Caco-2 (cell line): ENCODE measurements at regions not wholly inside any gene's neighbourhood (a gene's known extent, or its start where the extent isn't known, plus 50 kb on each side); places are given as distances from the start of the nearest gene placed in this dataset.

Experiments
- BruUV-seq: library from RNA; stranded (reverse); fragments of 400-500 nt; replicated peaks from 2 replicates; lab custom pipeline; 2021; lab: Mats Ljungman, UMichigan
- CTCF ChIA-PET: fragments of 300-600 bp; sonication (Branson Sonifier 250); formaldehyde crosslinking; loops from one replicate; lab custom pipeline; 2022; ENCODE audit warnings: antibody characterized with exemption; lab: Charles Lee
- POLR2A ChIA-PET: fragments of 300-600 bp; sonication (Branson Sonifier 250); formaldehyde crosslinking; loops from one replicate; lab custom pipeline; 2022; ENCODE audit warnings: antibody characterized with exemption; lab: Charles Lee
- DNase-seq, 2 experiments: peaks; one replicate each; pipeline versions ENCODE4 v3.0.0 to v3.0.0-alpha.2; 2020 to 2022
- H3K27me3 ChIP-seq: replicated peaks from 2 replicates; pipeline ENCODE4 v1.6.0; 2011; ENCODE audit warnings: low read length; ENCODE audit not compliant: control insufficient read depth, insufficient read depth
- H3K36me3 ChIP-seq: 2 replicates; pipeline ENCODE4 v1.5.1; 2011; ENCODE audit warnings: low read length; ENCODE audit not compliant: control insufficient read depth, insufficient read depth
- H3K4me1 ChIP-seq: fragments of 250-450 bp; sonication (Bioruptor Pico); 2 replicates; pipeline ENCODE4 v1.5.1; 2020; ENCODE audit warnings: mild to moderate bottlenecking
- H3K4me3 ChIP-seq: 2 replicates; pipeline ENCODE4 v1.5.1; 2011; ENCODE audit warnings: low read depth, mild to moderate bottlenecking, control low read depth, low read length
- H3K9me3 ChIP-seq: fragments of 250-450 bp; sonication (Bioruptor Pico); 2 replicates; pipeline ENCODE4 v1.5.1; 2020; ENCODE audit warnings: mild to moderate bottlenecking, moderate library complexity
- H3K27ac Mint-ChIP-seq: one replicate; pipeline ENCODE4 v1.8.0; 2022; ENCODE audit warnings: mixed read lengths; ENCODE audit not compliant: unreplicated experiment
- H3K27me3 Mint-ChIP-seq: one replicate; pipeline ENCODE4 v1.8.0; 2022; ENCODE audit warnings: mixed read lengths; ENCODE audit not compliant: insufficient read depth, unreplicated experiment
- H3K36me3 Mint-ChIP-seq: one replicate; pipeline ENCODE4 v1.8.0; 2022; ENCODE audit warnings: mild to moderate bottlenecking, mixed read lengths; ENCODE audit not compliant: insufficient read depth, unreplicated experiment
- H3K4me1 Mint-ChIP-seq: one replicate; pipeline ENCODE4 v1.8.0; 2022; ENCODE audit warnings: low read depth, mixed read lengths; ENCODE audit not compliant: unreplicated experiment
- H3K4me3 Mint-ChIP-seq: one replicate; pipeline ENCODE4 v1.8.0; 2022; ENCODE audit warnings: mild to moderate bottlenecking, moderate library complexity, mixed read lengths; ENCODE audit not compliant: unreplicated experiment
- H3K9me3 Mint-ChIP-seq: one replicate; pipeline ENCODE4 v1.8.0; 2022; ENCODE audit warnings: mixed read lengths; ENCODE audit not compliant: unreplicated experiment
- intact Hi-C: fragments of 100-400 bp; cut with micrococcal nuclease; formaldehyde crosslinking; loops from one replicate; pipeline ENCODE4 v1.10.0; 2022; ENCODE audit not compliant: unreplicated experiment
- TF ChIP-seq, protein P1 (sequence below), 2 experiments: fragments of 200-600 bp in 1 of 2; IDR thresholded peaks; 1 replicate in 1 of 2; 2 replicates in 1 of 2; pipeline versions ENCODE4 v1.5.1 to v1.8.0; 2011 to 2022; ENCODE audit warnings: antibody characterized with exemption in 1 of 2, control low read depth in 1 of 2, inconsistent platforms in 1 of 2, low read depth in 1 of 2, low read length in 1 of 2, mild to moderate bottlenecking in 1 of 2, moderate library complexity in 1 of 2; ENCODE audit not compliant: insufficient read depth in 1 of 2, severe bottlenecking in 1 of 2, unreplicated experiment in 1 of 2

DNA sequence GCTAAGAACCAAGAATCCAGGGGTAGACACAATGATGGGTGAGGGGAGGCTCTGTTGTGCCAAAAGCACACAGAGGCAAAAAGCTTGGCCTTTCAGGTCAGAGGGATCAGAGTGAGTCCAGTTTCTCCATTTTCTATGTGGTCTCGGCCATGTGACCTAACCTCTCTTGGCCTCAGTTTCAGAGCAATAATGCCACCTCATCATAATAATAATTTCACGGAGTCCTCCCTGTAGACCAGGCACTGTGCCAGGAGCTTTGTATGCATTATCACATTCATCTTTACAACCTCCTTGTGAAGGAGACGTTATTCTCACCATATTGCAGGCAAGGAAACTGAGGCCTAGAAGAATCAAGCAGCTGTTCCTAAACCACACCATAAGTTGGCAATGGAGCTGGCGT lies 120.2 kb downstream of the WT1 start:
- intact Hi-C loops, result no loop called here

DNA sequence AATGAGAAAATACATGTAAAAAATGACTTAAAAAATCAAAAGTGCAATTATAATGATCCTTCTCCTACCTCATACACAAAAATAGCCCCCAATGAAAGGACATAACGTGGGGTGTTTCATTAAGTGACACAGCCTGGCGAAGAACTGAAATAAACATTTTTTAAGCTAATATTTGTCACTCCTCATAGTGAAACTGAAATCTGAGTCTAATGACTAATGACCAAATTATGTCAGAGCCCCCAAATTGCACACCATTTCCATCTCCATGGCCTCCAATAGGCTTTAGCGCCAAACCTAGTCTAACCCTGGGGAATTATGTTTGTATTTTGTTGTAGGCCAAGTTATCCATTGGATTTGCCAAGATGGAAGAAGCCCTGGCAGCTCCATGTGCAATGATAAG lies 119.1 kb downstream of the WT1 start:
- POLR2A ChIA-PET, result interaction anchor here (0.6 kb wide), 1 partner anchor 9 kb away, joined by 3 read pairs; no protein-coding TSS in a partner anchor

More for the DNA sequence above, 120.2 kb downstream of the WT1 start:
- ChIA-PET POLR2A (no interaction called here), CTCF (no interaction called here)
- Mint-ChIP-seq H3K27me3 (no peaks in the 10 kb centered on the region), H3K9me3 (no peaks in the 10 kb centered on the region), H3K36me3 (no peaks in the 10 kb centered on the region), H3K27ac (no peak overlapping the region), H3K4me3 (no peak overlapping the region), H3K4me1 (peaks cover 13% of the 10 kb centered on the region)
- H3K36me3 ChIP-seq, result no peaks in the 10 kb centered on the region
- H3K27me3 ChIP-seq, result no peaks in the 10 kb centered on the region
- no peaks in the 10 kb centered on the region for H3K9me3 ChIP-seq
- TF ChIP-seq, protein P1, sequence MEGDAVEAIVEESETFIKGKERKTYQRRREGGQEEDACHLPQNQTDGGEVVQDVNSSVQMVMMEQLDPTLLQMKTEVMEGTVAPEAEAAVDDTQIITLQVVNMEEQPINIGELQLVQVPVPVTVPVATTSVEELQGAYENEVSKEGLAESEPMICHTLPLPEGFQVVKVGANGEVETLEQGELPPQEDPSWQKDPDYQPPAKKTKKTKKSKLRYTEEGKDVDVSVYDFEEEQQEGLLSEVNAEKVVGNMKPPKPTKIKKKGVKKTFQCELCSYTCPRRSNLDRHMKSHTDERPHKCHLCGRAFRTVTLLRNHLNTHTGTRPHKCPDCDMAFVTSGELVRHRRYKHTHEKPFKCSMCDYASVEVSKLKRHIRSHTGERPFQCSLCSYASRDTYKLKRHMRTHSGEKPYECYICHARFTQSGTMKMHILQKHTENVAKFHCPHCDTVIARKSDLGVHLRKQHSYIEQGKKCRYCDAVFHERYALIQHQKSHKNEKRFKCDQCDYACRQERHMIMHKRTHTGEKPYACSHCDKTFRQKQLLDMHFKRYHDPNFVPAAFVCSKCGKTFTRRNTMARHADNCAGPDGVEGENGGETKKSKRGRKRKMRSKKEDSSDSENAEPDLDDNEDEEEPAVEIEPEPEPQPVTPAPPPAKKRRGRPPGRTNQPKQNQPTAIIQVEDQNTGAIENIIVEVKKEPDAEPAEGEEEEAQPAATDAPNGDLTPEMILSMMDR (IDR thresholded peaks at IDR 0.05; ENCODE audit: insufficient read depth in 1 of 2, low read depth in 1 of 2, low read length in 1 of 2, severe bottlenecking in 1 of 2, unreplicated experiment in 1 of 2), result no peak
- no peak overlapping the region for H3K4me3 ChIP-seq
- H3K4me1 ChIP-seq, result no peaks in the 10 kb centered on the region
- BruUV-seq, result no TSS peak
- no peak for DNase-seq

DNA sequence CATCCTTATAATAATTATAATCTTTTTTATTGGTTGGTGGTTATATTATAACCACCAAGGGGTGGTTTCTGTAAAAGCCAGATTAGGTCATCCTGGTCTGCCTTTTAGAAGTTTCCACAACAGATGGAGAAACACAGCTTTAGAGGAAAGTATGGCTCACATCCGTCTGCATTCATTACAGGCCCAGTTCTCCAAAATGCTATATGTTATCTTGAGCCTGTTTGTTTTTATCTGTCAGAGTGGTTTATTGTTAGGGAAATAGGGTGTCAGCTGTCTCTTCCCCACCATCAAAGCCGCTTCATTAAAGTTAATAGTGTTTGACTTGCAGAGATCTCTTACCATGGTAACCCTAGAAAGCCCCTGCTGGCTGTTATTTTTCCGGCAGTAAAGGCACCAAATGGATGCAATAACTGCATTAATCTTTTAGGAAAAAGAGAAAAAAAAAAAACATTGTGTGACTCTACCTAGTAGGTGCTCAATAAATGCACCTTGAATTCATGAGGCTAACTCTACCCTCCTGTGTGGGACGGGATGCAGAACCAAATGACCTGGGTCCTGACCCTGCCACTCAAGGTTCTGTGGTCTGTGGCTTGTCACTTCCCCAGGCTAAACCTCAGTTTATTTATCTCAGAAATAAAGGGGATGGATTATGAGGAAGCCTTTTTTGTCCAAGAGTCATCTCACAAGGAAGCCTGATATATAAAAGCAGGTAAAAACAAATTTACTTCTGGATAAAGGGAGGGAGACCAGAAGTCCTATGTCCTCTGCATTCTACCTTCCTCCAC lies 118.3 kb downstream of the WT1 start:
- no peaks in the 10 kb centered on the region for H3K36me3 Mint-ChIP-seq
- Histone ChIP-seq H3K9me3 (no peaks in the 10 kb centered on the region), H3K27me3 (no peaks in the 10 kb centered on the region), H3K4me3 (no peak overlapping the region), H3K36me3 (no peaks in the 10 kb centered on the region), H3K4me1 (no peaks in the 10 kb centered on the region)
- no peak for DNase-seq
- H3K9me3 Mint-ChIP-seq, result no peaks in the 10 kb centered on the region
- intact Hi-C loops, result no loop called here
- H3K4me1 Mint-ChIP-seq, result peaks cover 11% of the 10 kb centered on the region
- BruUV-seq, result no TSS peak
- TF ChIP-seq, protein P1 (IDR thresholded peaks at IDR 0.05; ENCODE audit: insufficient read depth in 1 of 2, low read depth in 1 of 2, low read length in 1 of 2, severe bottlenecking in 1 of 2, unreplicated experiment in 1 of 2), result no peak
- ChIA-PET CTCF (no interaction called here), POLR2A (no interaction called here)
- peaks cover 3% of the 10 kb centered on the region for H3K27me3 Mint-ChIP-seq
- no peak overlapping the region for H3K4me3 Mint-ChIP-seq
- H3K27ac Mint-ChIP-seq, result no peak overlapping the region

More for the DNA sequence above, 119.1 kb downstream of the WT1 start:
- Mint-ChIP-seq H3K4me3 (no peak overlapping the region), H3K9me3 (no peaks in the 10 kb centered on the region), H3K27ac (no peak overlapping the region), H3K36me3 (no peaks in the 10 kb centered on the region), H3K4me1 (peaks cover 13% of the 10 kb centered on the region), H3K27me3 (peaks cover 3% of the 10 kb centered on the region)
- Histone ChIP-seq H3K4me3 (no peak overlapping the region), H3K27me3 (no peaks in the 10 kb centered on the region), H3K4me1 (no peaks in the 10 kb centered on the region), H3K9me3 (no peaks in the 10 kb centered on the region), H3K36me3 (no peaks in the 10 kb centered on the region)
- no peak for DNase-seq
- TF ChIP-seq, protein P1 (IDR thresholded peaks at IDR 0.05; ENCODE audit: insufficient read depth in 1 of 2, low read depth in 1 of 2, low read length in 1 of 2, severe bottlenecking in 1 of 2, unreplicated experiment in 1 of 2), result no peak
- BruUV-seq, result no TSS peak
- CTCF ChIA-PET, result no interaction called here
- intact Hi-C loops, result no loop called here
